ENCODE measurements at regions not wholly inside any gene's neighbourhood (a gene's known extent, or its start where the extent isn't known, plus 50 kb on each side); places are given as distances from the start of the nearest gene placed in this dataset.

DNA sequence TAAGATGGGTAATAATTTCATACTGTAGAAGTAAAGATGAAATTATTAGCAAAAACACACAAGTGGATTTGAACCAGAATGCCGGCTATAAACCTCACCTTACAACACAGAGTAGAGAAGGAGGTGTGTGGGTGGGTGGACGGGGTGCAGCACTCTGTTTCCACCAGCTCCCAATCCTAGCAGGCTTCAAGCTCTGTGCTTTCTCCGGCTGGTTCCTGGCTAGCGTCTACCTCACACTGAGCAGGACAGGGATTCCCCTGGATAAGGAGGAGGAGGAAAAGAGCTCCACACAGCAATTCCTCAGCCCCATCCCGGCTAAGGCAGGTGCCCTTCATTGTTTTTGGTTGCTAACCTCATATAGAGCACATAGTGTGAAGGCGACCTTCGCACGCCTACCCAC is 453.3 kb downstream of the C6orf118 start:
- no peak overlapping the region for H3K27ac ChIP-seq
- no peaks in the 10 kb centered on the region for H3K4me1 ChIP-seq
- H3K9me3 ChIP-seq, result no peaks in the 10 kb centered on the region
- intact Hi-C loops (cut with DNase I), result no loop called here
- no peak overlapping the region for H3K4me3 ChIP-seq
- ATAC-seq (no peak), DNase-seq (no peak)
- no peaks in the 10 kb centered on the region for H3K27me3 ChIP-seq
- H3K36me3 ChIP-seq, result no peaks in the 10 kb centered on the region
- TF ChIP-seq, protein P1, sequence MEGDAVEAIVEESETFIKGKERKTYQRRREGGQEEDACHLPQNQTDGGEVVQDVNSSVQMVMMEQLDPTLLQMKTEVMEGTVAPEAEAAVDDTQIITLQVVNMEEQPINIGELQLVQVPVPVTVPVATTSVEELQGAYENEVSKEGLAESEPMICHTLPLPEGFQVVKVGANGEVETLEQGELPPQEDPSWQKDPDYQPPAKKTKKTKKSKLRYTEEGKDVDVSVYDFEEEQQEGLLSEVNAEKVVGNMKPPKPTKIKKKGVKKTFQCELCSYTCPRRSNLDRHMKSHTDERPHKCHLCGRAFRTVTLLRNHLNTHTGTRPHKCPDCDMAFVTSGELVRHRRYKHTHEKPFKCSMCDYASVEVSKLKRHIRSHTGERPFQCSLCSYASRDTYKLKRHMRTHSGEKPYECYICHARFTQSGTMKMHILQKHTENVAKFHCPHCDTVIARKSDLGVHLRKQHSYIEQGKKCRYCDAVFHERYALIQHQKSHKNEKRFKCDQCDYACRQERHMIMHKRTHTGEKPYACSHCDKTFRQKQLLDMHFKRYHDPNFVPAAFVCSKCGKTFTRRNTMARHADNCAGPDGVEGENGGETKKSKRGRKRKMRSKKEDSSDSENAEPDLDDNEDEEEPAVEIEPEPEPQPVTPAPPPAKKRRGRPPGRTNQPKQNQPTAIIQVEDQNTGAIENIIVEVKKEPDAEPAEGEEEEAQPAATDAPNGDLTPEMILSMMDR (IDR thresholded peaks at IDR 0.05), result no peak

DNA sequence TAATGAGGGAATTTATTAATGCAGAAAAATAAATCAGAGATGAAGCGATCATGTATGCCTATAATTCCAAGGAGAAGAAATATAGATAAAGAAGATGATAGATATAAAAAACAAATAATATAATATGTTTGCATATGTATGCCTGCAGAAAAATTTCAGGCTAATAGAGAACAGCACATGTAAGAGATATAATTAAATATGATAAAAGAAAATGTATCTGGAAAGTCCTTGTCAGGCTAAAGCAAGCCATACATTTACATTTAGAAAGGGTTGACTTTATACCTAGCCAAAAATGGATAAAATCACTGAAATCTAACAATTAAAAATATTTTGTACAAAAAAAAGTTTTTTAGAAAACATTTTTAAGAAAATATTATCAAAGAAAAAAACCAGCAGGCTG is 454.1 kb downstream of the C6orf118 start:
- H3K4me1 ChIP-seq, result no peaks in the 10 kb centered on the region
- no peaks in the 10 kb centered on the region for H3K27me3 ChIP-seq
- DNase-seq (no peak), ATAC-seq (no peak)
- TF ChIP-seq, protein P1 (IDR thresholded peaks at IDR 0.05), result no peak
- no peaks in the 10 kb centered on the region for H3K36me3 ChIP-seq
- no peaks in the 10 kb centered on the region for H3K9me3 ChIP-seq
- H3K27ac ChIP-seq, result no peak overlapping the region
- H3K4me3 ChIP-seq, result no peak overlapping the region
- intact Hi-C loops (cut with DNase I), result no loop called here

DNA sequence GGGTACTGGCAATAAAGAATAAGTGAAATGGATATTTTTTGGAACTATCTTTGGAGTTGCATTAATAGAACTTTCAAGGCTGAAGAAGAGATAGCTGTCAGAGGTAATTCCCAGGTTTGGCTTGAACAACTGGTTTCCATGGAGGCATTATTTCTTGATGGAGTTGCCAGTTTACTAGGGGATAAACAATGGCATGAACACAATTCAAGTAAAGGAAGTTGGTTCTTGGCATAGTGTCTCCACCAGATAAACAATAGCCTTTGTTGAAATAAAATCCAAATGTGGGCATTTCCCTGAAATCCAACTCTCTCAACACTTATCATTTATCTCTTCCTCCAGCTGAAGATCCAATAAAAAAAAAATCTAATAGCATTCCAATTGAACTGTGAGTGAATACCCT is 454.9 kb downstream of the C6orf118 start:
- no peaks in the 10 kb centered on the region for H3K4me1 ChIP-seq
- H3K4me3 ChIP-seq, result no peak overlapping the region
- no peak for DNase-seq
- no peak for ATAC-seq
- no peaks in the 10 kb centered on the region for H3K9me3 ChIP-seq
- intact Hi-C loops (cut with DNase I), result no loop called here
- H3K36me3 ChIP-seq, result no peaks in the 10 kb centered on the region
- TF ChIP-seq, protein P1 (IDR thresholded peaks at IDR 0.05), result no peak
- H3K27me3 ChIP-seq, result no peaks in the 10 kb centered on the region
- no peak overlapping the region for H3K27ac ChIP-seq

DNA sequence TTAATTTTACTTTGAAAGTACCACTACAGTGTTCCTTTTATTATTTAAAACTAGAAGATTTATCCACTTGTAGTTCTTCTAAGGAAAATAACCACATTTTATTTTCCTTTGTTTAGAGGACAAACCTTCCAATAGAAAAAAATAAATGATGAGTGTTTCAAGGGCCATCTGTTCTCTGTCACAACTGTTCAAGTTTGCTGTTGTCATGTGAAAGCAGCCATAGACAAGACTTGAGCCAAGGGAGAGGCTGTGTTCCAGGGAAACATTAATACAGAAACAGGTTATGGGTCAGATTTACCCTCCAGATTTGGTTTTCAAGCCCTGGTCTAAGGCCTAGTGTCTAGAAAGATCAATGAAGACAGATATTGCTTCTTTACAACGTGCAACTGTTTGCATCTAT is 463.6 kb downstream of the C6orf118 start:
- ATAC-seq (no peak), DNase-seq (no peak)
- Histone ChIP-seq H3K36me3 (no peaks in the 10 kb centered on the region), H3K27ac (no peak overlapping the region), H3K27me3 (no peaks in the 10 kb centered on the region), H3K9me3 (no peaks in the 10 kb centered on the region), H3K4me3 (no peak overlapping the region), H3K4me1 (no peaks in the 10 kb centered on the region)
- intact Hi-C loops (cut with DNase I), result no loop called here
- TF ChIP-seq, protein P1 (IDR thresholded peaks at IDR 0.05), result no peak

DNA sequence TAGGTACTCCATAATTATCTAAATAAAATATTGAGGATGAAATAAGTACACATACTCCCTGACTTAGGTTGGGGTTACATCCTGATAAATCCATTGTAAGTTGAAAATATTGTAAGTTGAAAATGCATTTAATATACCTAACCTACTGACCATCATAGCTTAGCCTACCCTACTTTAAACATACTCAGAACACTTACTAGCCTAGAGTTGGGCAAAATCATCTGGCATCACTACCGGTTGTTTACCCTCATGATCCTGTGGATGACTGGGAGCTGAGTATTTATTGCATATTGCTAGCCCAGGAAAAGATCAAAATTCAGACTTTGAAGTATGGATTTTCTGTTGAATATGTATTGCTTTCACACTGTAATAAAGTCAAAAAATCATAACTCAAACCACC is 467.3 kb downstream of the C6orf118 start:
- Histone ChIP-seq H3K4me1 (no peaks in the 10 kb centered on the region), H3K9me3 (no peaks in the 10 kb centered on the region), H3K27me3 (no peaks in the 10 kb centered on the region), H3K4me3 (no peak overlapping the region), H3K27ac (no peak overlapping the region), H3K36me3 (no peaks in the 10 kb centered on the region)
- TF ChIP-seq, protein P1 (IDR thresholded peaks at IDR 0.05), result no peak
- DNase-seq, result no peak
- intact Hi-C loops (cut with DNase I), result no loop called here
- ATAC-seq, result no peak

DNA sequence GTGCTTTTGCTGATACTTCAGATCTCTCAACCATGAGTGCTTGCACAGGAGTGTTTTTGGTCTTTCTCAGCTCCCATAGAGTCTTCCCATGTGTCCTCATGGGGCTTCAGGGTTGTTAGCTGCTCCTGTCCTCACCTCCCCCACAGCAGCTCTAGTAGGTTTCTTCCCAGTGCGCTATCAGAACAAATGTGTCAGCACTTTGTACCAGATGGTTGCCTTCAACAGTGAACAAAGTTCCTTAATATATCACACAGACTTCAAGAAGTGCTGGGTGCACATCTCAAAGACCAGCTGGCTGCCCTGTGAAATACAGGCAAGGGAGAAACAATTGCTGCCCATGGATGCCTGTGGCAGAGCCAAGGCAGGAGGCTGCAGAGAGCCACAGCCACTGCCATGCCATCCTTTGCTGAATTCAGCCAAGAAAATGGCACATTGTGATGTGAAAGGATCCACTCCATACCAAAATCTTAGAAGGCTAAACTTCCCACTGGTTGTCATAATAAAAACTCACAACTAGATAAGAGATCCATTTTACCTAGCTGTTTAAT is 471.3 kb downstream of the C6orf118 start:
- TF ChIP-seq, protein P1 (IDR thresholded peaks at IDR 0.05), result no peak
- ATAC-seq (no peak), DNase-seq (no peak)
- no peak overlapping the region for H3K27ac ChIP-seq
- no peaks in the 10 kb centered on the region for H3K36me3 ChIP-seq
- intact Hi-C loops (cut with DNase I), result no loop called here
- no peaks in the 10 kb centered on the region for H3K4me1 ChIP-seq
- H3K4me3 ChIP-seq, result no peak overlapping the region
- no peaks in the 10 kb centered on the region for H3K27me3 ChIP-seq
- no peaks in the 10 kb centered on the region for H3K9me3 ChIP-seq
